ENCODE measurements at regions not wholly inside any gene's neighbourhood (a gene's known extent, or its start where the extent isn't known, plus 50 kb on each side); places are given as distances from the start of the nearest gene placed in this dataset.

DNA sequence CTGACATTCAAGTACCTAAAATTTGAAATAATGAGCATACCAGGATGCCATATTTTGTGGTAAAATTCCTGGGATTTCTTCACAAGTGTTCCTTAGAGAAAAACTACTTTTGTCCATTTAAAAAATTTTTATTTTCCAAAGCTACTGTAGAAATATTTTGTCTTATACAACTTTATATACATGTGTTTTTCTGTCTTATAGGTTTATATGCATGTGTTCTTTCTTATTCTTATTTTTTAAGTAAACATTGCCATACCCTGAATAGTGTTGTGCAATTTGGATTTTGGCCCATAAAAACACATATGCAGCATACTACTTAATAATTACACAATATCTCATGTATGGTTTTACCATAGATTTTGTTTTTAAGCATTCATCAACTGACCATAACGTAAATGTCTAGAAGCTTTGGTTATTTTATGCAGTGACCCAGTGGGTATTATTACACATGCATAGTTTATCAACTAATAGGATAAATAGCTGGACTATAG is 1107.4 kb upstream of the SEL1L start:
- TF ChIP-seq, protein P1, sequence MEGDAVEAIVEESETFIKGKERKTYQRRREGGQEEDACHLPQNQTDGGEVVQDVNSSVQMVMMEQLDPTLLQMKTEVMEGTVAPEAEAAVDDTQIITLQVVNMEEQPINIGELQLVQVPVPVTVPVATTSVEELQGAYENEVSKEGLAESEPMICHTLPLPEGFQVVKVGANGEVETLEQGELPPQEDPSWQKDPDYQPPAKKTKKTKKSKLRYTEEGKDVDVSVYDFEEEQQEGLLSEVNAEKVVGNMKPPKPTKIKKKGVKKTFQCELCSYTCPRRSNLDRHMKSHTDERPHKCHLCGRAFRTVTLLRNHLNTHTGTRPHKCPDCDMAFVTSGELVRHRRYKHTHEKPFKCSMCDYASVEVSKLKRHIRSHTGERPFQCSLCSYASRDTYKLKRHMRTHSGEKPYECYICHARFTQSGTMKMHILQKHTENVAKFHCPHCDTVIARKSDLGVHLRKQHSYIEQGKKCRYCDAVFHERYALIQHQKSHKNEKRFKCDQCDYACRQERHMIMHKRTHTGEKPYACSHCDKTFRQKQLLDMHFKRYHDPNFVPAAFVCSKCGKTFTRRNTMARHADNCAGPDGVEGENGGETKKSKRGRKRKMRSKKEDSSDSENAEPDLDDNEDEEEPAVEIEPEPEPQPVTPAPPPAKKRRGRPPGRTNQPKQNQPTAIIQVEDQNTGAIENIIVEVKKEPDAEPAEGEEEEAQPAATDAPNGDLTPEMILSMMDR (IDR thresholded peaks at IDR 0.05): no peak
- no peak for TF ChIP-seq POLR2AphosphoS5 (IDR thresholded peaks at IDR 0.05)
- TF ChIP-seq POLR2A (IDR thresholded peaks at IDR 0.05): no peak

All from prostate gland (tissue), 2 donors.